ENCODE measurements at regions not wholly inside any gene's neighbourhood (a gene's known extent, or its start where the extent isn't known, plus 50 kb on each side); places are given as distances from the start of the nearest gene placed in this dataset.

- intact Hi-C loops (cut with DNase I) = no loop called here
- no peak for ATAC-seq
- Histone ChIP-seq H3K4me3 (ENCODE audit: low read length) (no peak overlapping the region), H3K9me3 (ENCODE audit: control insufficient read depth, low read length) (no peaks in the 10 kb centered on the region), H3K27me3 (ENCODE audit: control insufficient read depth, insufficient read depth) (no peaks in the 10 kb centered on the region), H3K27ac (ENCODE audit: low read length) (no peak overlapping the region), H3K4me1 (ENCODE audit: control insufficient read depth, insufficient read depth, low read length) (no peaks in the 10 kb centered on the region)
- no peak for DNase-seq
- WGBS = 79% methylated on average over 3 of the region's 3 CpGs
Observed at GRCh38 chr3:103367481-103367880, 932.7 kb downstream of the ZPLD1 start.

GRCh38 chr3:103371411-103371810 is 936.6 kb downstream of the ZPLD1 start:
- no peak overlapping the region for H3K4me3 ChIP-seq (ENCODE audit: low read length)
- no peaks in the 10 kb centered on the region for H3K4me1 ChIP-seq (ENCODE audit: control insufficient read depth, insufficient read depth, low read length)
- H3K27me3 ChIP-seq (ENCODE audit: control insufficient read depth, insufficient read depth) = no peaks in the 10 kb centered on the region
- WGBS = 60% methylated on average over 1 of the region's 1 CpG
- ATAC-seq = no peak
- DNase-seq = no peak
- H3K9me3 ChIP-seq (ENCODE audit: control insufficient read depth, low read length) = no peaks in the 10 kb centered on the region
- no peak overlapping the region for H3K27ac ChIP-seq (ENCODE audit: low read length)
- intact Hi-C loops (cut with DNase I) = no loop called here

GRCh38 chr3:103372031-103372430 is 937.2 kb downstream of the ZPLD1 start:
- H3K4me1 ChIP-seq (ENCODE audit: control insufficient read depth, insufficient read depth, low read length) = no peaks in the 10 kb centered on the region
- WGBS = 64% methylated on average over 3 of the region's 3 CpGs
- DNase-seq = no peak
- intact Hi-C loops (cut with DNase I) = no loop called here
- no peak overlapping the region for H3K27ac ChIP-seq (ENCODE audit: low read length)
- no peaks in the 10 kb centered on the region for H3K27me3 ChIP-seq (ENCODE audit: control insufficient read depth, insufficient read depth)
- no peaks in the 10 kb centered on the region for H3K9me3 ChIP-seq (ENCODE audit: control insufficient read depth, low read length)
- H3K4me3 ChIP-seq (ENCODE audit: low read length) = no peak overlapping the region
- no peak for ATAC-seq

GRCh38 chr3:103380391-103380790 is 945.6 kb downstream of the ZPLD1 start:
- ATAC-seq (no peak), DNase-seq (no peak)
- H3K9me3 ChIP-seq (ENCODE audit: control insufficient read depth, low read length) = no peaks in the 10 kb centered on the region
- H3K27ac ChIP-seq (ENCODE audit: low read length) = no peak overlapping the region
- no peaks in the 10 kb centered on the region for H3K4me1 ChIP-seq (ENCODE audit: control insufficient read depth, insufficient read depth, low read length)
- intact Hi-C loops (cut with DNase I) = no loop called here
- H3K27me3 ChIP-seq (ENCODE audit: control insufficient read depth, insufficient read depth) = no peaks in the 10 kb centered on the region
- no peak overlapping the region for H3K4me3 ChIP-seq (ENCODE audit: low read length)

- Histone ChIP-seq H3K27me3 (ENCODE audit: control insufficient read depth, insufficient read depth) (no peaks in the 10 kb centered on the region), H3K27ac (ENCODE audit: low read length) (no peak overlapping the region), H3K4me1 (ENCODE audit: control insufficient read depth, insufficient read depth, low read length) (no peaks in the 10 kb centered on the region), H3K9me3 (ENCODE audit: control insufficient read depth, low read length) (no peaks in the 10 kb centered on the region), H3K4me3 (ENCODE audit: low read length) (no peak overlapping the region)
- no peak for DNase-seq
- WGBS = 85% methylated on average over 5 of the region's 5 CpGs
- no peak for ATAC-seq
- intact Hi-C loops (cut with DNase I) = no loop called here
Observed at GRCh38 chr3:103381296-103382079, 946.7 kb downstream of the ZPLD1 start.

GRCh38 chr3:103385961-103386656 is 951.3 kb downstream of the ZPLD1 start:
- no peak overlapping the region for H3K27ac ChIP-seq (ENCODE audit: low read length)
- ATAC-seq = no peak
- 48% methylated on average over 6 of the region's 6 CpGs for WGBS
- H3K4me1 ChIP-seq (ENCODE audit: control insufficient read depth, insufficient read depth, low read length) = no peaks in the 10 kb centered on the region
- intact Hi-C loops (cut with DNase I) = no loop called here
- no peak overlapping the region for H3K4me3 ChIP-seq (ENCODE audit: low read length)
- H3K9me3 ChIP-seq (ENCODE audit: control insufficient read depth, low read length) = no peaks in the 10 kb centered on the region
- DNase-seq = no peak
- no peaks in the 10 kb centered on the region for H3K27me3 ChIP-seq (ENCODE audit: control insufficient read depth, insufficient read depth)

- 60% methylated on average over 2 of the region's 2 CpGs for WGBS
Observed at GRCh38 chr3:103388214-103388613, 953.4 kb downstream of the ZPLD1 start.

GRCh38 chr3:103389356-103389755 is 954.5 kb downstream of the ZPLD1 start:
- intact Hi-C loops (cut with DNase I) = no loop called here
- no peak overlapping the region for H3K4me3 ChIP-seq (ENCODE audit: low read length)
- no peaks in the 10 kb centered on the region for H3K9me3 ChIP-seq (ENCODE audit: control insufficient read depth, low read length)
- H3K27me3 ChIP-seq (ENCODE audit: control insufficient read depth, insufficient read depth) = no peaks in the 10 kb centered on the region
- ATAC-seq = no peak
- no peak for DNase-seq
- H3K4me1 ChIP-seq (ENCODE audit: control insufficient read depth, insufficient read depth, low read length) = no peaks in the 10 kb centered on the region
- H3K27ac ChIP-seq (ENCODE audit: low read length) = no peak overlapping the region
- 73% methylated on average over 1 of the region's 1 CpG for WGBS

More at GRCh38 chr3:103388214-103388613, 953.4 kb downstream of the ZPLD1 start:
- ATAC-seq (no peak), DNase-seq (no peak)
- H3K4me3 ChIP-seq (ENCODE audit: low read length) = no peak overlapping the region
- no peaks in the 10 kb centered on the region for H3K4me1 ChIP-seq (ENCODE audit: control insufficient read depth, insufficient read depth, low read length)
- H3K27ac ChIP-seq (ENCODE audit: low read length) = no peak overlapping the region
- H3K9me3 ChIP-seq (ENCODE audit: control insufficient read depth, low read length) = no peaks in the 10 kb centered on the region
- no peaks in the 10 kb centered on the region for H3K27me3 ChIP-seq (ENCODE audit: control insufficient read depth, insufficient read depth)
- intact Hi-C loops (cut with DNase I) = no loop called here

GRCh38 chr3:103393395-103394186 is 958.8 kb downstream of the ZPLD1 start:
- intact Hi-C loops (cut with DNase I) = no loop called here
- DNase-seq (no peak), ATAC-seq (no peak)
- H3K27ac ChIP-seq (ENCODE audit: low read length) = no peak overlapping the region
- no peaks in the 10 kb centered on the region for H3K9me3 ChIP-seq (ENCODE audit: control insufficient read depth, low read length)
- H3K4me1 ChIP-seq (ENCODE audit: control insufficient read depth, insufficient read depth, low read length) = no peaks in the 10 kb centered on the region
- H3K27me3 ChIP-seq (ENCODE audit: control insufficient read depth, insufficient read depth) = no peaks in the 10 kb centered on the region
- WGBS = 71% methylated on average over 4 of the region's 4 CpGs
- no peak overlapping the region for H3K4me3 ChIP-seq (ENCODE audit: low read length)

- Histone ChIP-seq H3K4me3 (ENCODE audit: low read length) (no peak overlapping the region), H3K27ac (ENCODE audit: low read length) (no peak overlapping the region), H3K27me3 (ENCODE audit: control insufficient read depth, insufficient read depth) (no peaks in the 10 kb centered on the region), H3K4me1 (ENCODE audit: control insufficient read depth, insufficient read depth, low read length) (no peaks in the 10 kb centered on the region), H3K9me3 (ENCODE audit: control insufficient read depth, low read length) (no peaks in the 10 kb centered on the region)
- no peak for ATAC-seq
- 74% methylated on average over 2 of the region's 2 CpGs for WGBS
- DNase-seq = no peak
- intact Hi-C loops (cut with DNase I) = no loop called here
Observed at GRCh38 chr3:103403191-103403590, 968.4 kb downstream of the ZPLD1 start.

GRCh38 chr3:103406320-103406850 is 971.6 kb downstream of the ZPLD1 start:
- 80% methylated on average over 7 of the region's 7 CpGs for WGBS
- no peak for ATAC-seq
- Histone ChIP-seq H3K4me3 (ENCODE audit: low read length) (no peak overlapping the region), H3K9me3 (ENCODE audit: control insufficient read depth, low read length) (no peaks in the 10 kb centered on the region), H3K27ac (ENCODE audit: low read length) (no peak overlapping the region), H3K4me1 (ENCODE audit: control insufficient read depth, insufficient read depth, low read length) (no peaks in the 10 kb centered on the region), H3K27me3 (ENCODE audit: control insufficient read depth, insufficient read depth) (no peaks in the 10 kb centered on the region)
- no peak for DNase-seq
- intact Hi-C loops (cut with DNase I) = no loop called here
